MM.1S (cell line): ENCODE measurements at regions not wholly inside any gene's neighbourhood (a gene's known extent, or its start where the extent isn't known, plus 50 kb on each side); places are given as distances from the start of the nearest gene placed in this dataset.

Experiments used
- DNase-seq: peaks from one replicate; pipeline ENCODE4 v3.0.0-alpha.2; 2015
- H2AFZ ChIP-seq: fragments of 300-600 bp; sonication (generic); 2 replicates; pipeline ENCODE4 v1.6.0; 2016; ENCODE audit warnings: antibody characterized with exemption, low read length
- H3F3A ChIP-seq: fragments of 300-600 bp; sonication (generic); 2 replicates; pipeline ENCODE4 v1.6.1; 2016; ENCODE audit warnings: mild to moderate bottlenecking, antibody characterized with exemption, low read length, moderate library complexity, mixed read lengths; ENCODE audit not compliant: insufficient read depth
- H3K27ac ChIP-seq: fragments of 300-600 bp; sonication (generic); 2 replicates; pipeline ENCODE4 v1.5.1; 2016; ENCODE audit warnings: mild to moderate bottlenecking, low read length
- H3K27me3 ChIP-seq: fragments of 300-600 bp; sonication (generic); replicated peaks from 2 replicates; pipeline ENCODE4 v1.6.0; 2016; ENCODE audit warnings: low read length; ENCODE audit not compliant: insufficient read depth
- H3K36me3 ChIP-seq: fragments of 300-600 bp; sonication (generic); replicated peaks from 2 replicates; pipeline ENCODE4 v1.6.1; 2016; ENCODE audit warnings: mild to moderate bottlenecking, low read length, mixed read lengths; ENCODE audit not compliant: insufficient read depth
- H3K4me1 ChIP-seq: fragments of 300-600 bp; sonication (generic); 2 replicates; pipeline ENCODE4 v1.6.1; 2016; ENCODE audit warnings: low read length, mixed read lengths
- H3K4me2 ChIP-seq: fragments of 300-600 bp; sonication (generic); 2 replicates; pipeline ENCODE4 v1.6.0; 2016; ENCODE audit warnings: low read depth, low read length
- H3K4me3 ChIP-seq: fragments of 300-600 bp; sonication (generic); 2 replicates; pipeline ENCODE4 v1.5.1; 2016; ENCODE audit warnings: low read length, mixed read lengths
- H3K79me2 ChIP-seq: fragments of 300-600 bp; sonication (generic); 2 replicates; pipeline ENCODE4 v1.6.1; 2016; ENCODE audit warnings: mixed run types, low read length, mixed read lengths
- H3K9ac ChIP-seq: fragments of 300-600 bp; sonication (generic); 2 replicates; pipeline ENCODE4 v1.6.1; 2016; ENCODE audit warnings: low read length, mixed read lengths
- H3K9me2 ChIP-seq: fragments of 300-600 bp; sonication (generic); replicated peaks from 2 replicates; pipeline ENCODE4 v1.6.1; 2016; ENCODE audit warnings: mild to moderate bottlenecking, low read length, mixed read lengths; ENCODE audit not compliant: insufficient read depth
- H3K9me3 ChIP-seq: fragments of 300-600 bp; sonication (generic); replicated peaks from 2 replicates; pipeline ENCODE4 v1.6.1; 2016; ENCODE audit warnings: mild to moderate bottlenecking, low read length, mixed read lengths; ENCODE audit not compliant: insufficient read depth
- H4K20me1 ChIP-seq: fragments of 300-600 bp; sonication (generic); 2 replicates; pipeline ENCODE4 v1.6.1; 2016; ENCODE audit warnings: mild to moderate bottlenecking, low read length, moderate library complexity, mixed read lengths; ENCODE audit not compliant: insufficient read depth
- CTCF ChIP-seq: fragments of 300-600 bp; sonication (generic); IDR thresholded peaks from 2 replicates; pipeline ENCODE4 v1.5.1; 2016; ENCODE audit warnings: antibody characterized with exemption, low read length, mixed read lengths
- EZH2 ChIP-seq: fragments of 300-600 bp; sonication (generic); optimal IDR thresholded peaks from 2 replicates; pipeline ENCODE3; 2017; ENCODE audit warnings: low read depth, mild to moderate bottlenecking, antibody characterized with exemption, low read length, mixed read lengths
- EZH2phosphoT487 ChIP-seq: fragments of 300-600 bp; sonication (generic); IDR thresholded peaks from 2 replicates; pipeline ENCODE4 v1.6.1; 2018; ENCODE audit warnings: antibody characterized with exemption, low read length

- Histone ChIP-seq H3K9ac (no peak overlapping the region), H3K4me2 (no peak overlapping the region), H2AFZ (no peak overlapping the region), H3K4me3 (no peak overlapping the region), H3F3A (peaks cover under 1% of the 10 kb centered on the region; the same call in 1 of the 2 replicates), H4K20me1 (no peaks in the 10 kb centered on the region), H3K36me3 (no peaks in the 10 kb centered on the region), H3K9me2 (no peaks in the 10 kb centered on the region), H3K27ac (no peak overlapping the region), H3K4me1 (peaks cover 5% of the 10 kb centered on the region; the same call in 1 of the 2 replicates), H3K79me2 (no peaks in the 10 kb centered on the region), H3K27me3 (no peaks in the 10 kb centered on the region), H3K9me3 (no peaks in the 10 kb centered on the region)
- no peak for DNase-seq
- TF ChIP-seq EZH2phosphoT487 (no peak), CTCF (no peak), EZH2 (no peak)
Observed at GRCh38 chr20:20959031-20959755, 147.0 kb downstream of the LINC00237 start.

- H3K4me1 ChIP-seq = peaks cover 8% of the 10 kb centered on the region; the same call in 1 of the 2 replicates
- no peaks in the 10 kb centered on the region for H4K20me1 ChIP-seq
- no peaks in the 10 kb centered on the region for H3K9me3 ChIP-seq
- no peaks in the 10 kb centered on the region for H3K79me2 ChIP-seq
- no peak for TF ChIP-seq EZH2phosphoT487
- no peak for TF ChIP-seq EZH2
- no peak for TF ChIP-seq CTCF
- H3K27ac ChIP-seq = no peak overlapping the region
- no peak overlapping the region for H3K4me3 ChIP-seq
- no peaks in the 10 kb centered on the region for H3K36me3 ChIP-seq
- no peak overlapping the region for H2AFZ ChIP-seq
- no peak overlapping the region for H3K4me2 ChIP-seq
- no peaks in the 10 kb centered on the region for H3K27me3 ChIP-seq
- DNase-seq = no peak
- H3K9ac ChIP-seq = no peak overlapping the region
- no peaks in the 10 kb centered on the region for H3K9me2 ChIP-seq
- peaks cover 5% of the 10 kb centered on the region; the same call in 1 of the 2 replicates for H3F3A ChIP-seq
Observed at GRCh38 chr20:20956513-20956931, 149.6 kb downstream of the LINC00237 start.

GRCh38 chr20:20955892-20956291 is 150.3 kb downstream of the LINC00237 start:
- no peak for TF ChIP-seq EZH2phosphoT487
- TF ChIP-seq EZH2 = no peak
- no peak for TF ChIP-seq CTCF
- Histone ChIP-seq H3K9me3 (no peaks in the 10 kb centered on the region), H3K9ac (no peak overlapping the region), H3F3A (peaks cover 5% of the 10 kb centered on the region; the same call in 1 of the 2 replicates), H3K4me2 (no peak overlapping the region), H3K27ac (no peak overlapping the region), H2AFZ (no peak overlapping the region), H3K27me3 (no peaks in the 10 kb centered on the region), H3K9me2 (no peaks in the 10 kb centered on the region), H3K36me3 (no peaks in the 10 kb centered on the region), H4K20me1 (no peaks in the 10 kb centered on the region), H3K4me3 (no peak overlapping the region), H3K79me2 (no peaks in the 10 kb centered on the region), H3K4me1 (peaks cover 8% of the 10 kb centered on the region; the same call in 1 of the 2 replicates)
- no peak for DNase-seq
